PC-9 (cell line): ENCODE measurements at regions not wholly inside any gene's neighbourhood (a gene's known extent, or its start where the extent isn't known, plus 50 kb on each side); places are given as distances from the start of the nearest gene placed in this dataset.

Experiments used
- BruUV-seq: library from RNA; stranded (reverse); fragments of 400-500 nt; replicated peaks from 2 replicates; lab custom pipeline; 2021; lab: Mats Ljungman, UMichigan
- CTCF ChIA-PET: fragments of 300-600 bp; sonication (Branson Sonifier 250); formaldehyde crosslinking; loops from one replicate; lab custom pipeline; 2022; ENCODE audit warnings: antibody characterized with exemption; lab: Charles Lee
- POLR2A ChIA-PET: fragments of 300-600 bp; sonication (Branson Sonifier 250); formaldehyde crosslinking; loops from one replicate; lab custom pipeline; 2022; ENCODE audit warnings: antibody characterized with exemption; ENCODE audit not compliant: unreplicated experiment; lab: Charles Lee
- DNase-seq, 2 experiments: peaks; one replicate each; pipeline versions ENCODE4 v3.0.0 to v3.0.0-alpha.2; 2015 to 2022; ENCODE audit warnings: mixed read lengths in 1 of 2
- H2AFZ ChIP-seq: fragments of 200-600 bp; sonication (generic); 2 replicates; pipeline ENCODE4 v1.8.1; 2017; ENCODE audit warnings: antibody characterized with exemption
- H3F3A ChIP-seq: fragments of 200-600 bp; sonication (generic); 2 replicates; pipeline ENCODE4 v1.8.1; 2017; ENCODE audit warnings: antibody characterized with exemption, mild to moderate bottlenecking, low read depth; ENCODE audit not compliant: insufficient read depth
- H3K27ac ChIP-seq: fragments of 200-600 bp; sonication (generic); 2 replicates; pipeline ENCODE4 v1.6.1; 2016; ENCODE audit warnings: mixed run types
- H3K27me3 ChIP-seq: fragments of 200-600 bp; sonication (generic); 2 replicates; pipeline ENCODE4 v1.6.1; 2016; ENCODE audit warnings: low read depth, mixed run types; ENCODE audit not compliant: insufficient read depth
- H3K36me3 ChIP-seq: fragments of 200-600 bp; sonication (generic); 2 replicates; pipeline ENCODE4 v1.6.1; 2016; ENCODE audit warnings: low read depth, mixed run types
- H3K4me1 ChIP-seq: fragments of 200-600 bp; sonication (generic); replicated peaks from 2 replicates; pipeline ENCODE4 v1.6.1; 2016; ENCODE audit warnings: mixed run types; ENCODE audit not compliant: insufficient read depth
- H3K4me2 ChIP-seq: fragments of 200-600 bp; sonication (generic); 2 replicates; pipeline ENCODE4 v1.6.1; 2017; ENCODE audit warnings: mixed run types
- H3K4me3 ChIP-seq: fragments of 200-600 bp; sonication (generic); 2 replicates; pipeline ENCODE4 v1.6.1; 2016; ENCODE audit warnings: mixed run types
- H3K79me2 ChIP-seq: fragments of 200-600 bp; sonication (generic); 2 replicates; pipeline ENCODE4 v1.6.1; 2017; ENCODE audit warnings: low read depth, mixed run types
- H3K9me2 ChIP-seq: fragments of 200-600 bp; sonication (generic); 2 replicates; pipeline ENCODE4 v1.8.1; 2017; ENCODE audit warnings: mild to moderate bottlenecking; ENCODE audit not compliant: insufficient read depth
- H3K9me3 ChIP-seq: fragments of 200-600 bp; sonication (generic); 2 replicates; pipeline ENCODE4 v1.8.1; 2016; ENCODE audit warnings: low read depth; ENCODE audit not compliant: insufficient read depth
- H4K20me1 ChIP-seq: fragments of 200-600 bp; sonication (generic); 2 replicates; pipeline ENCODE4 v1.8.1; 2017; ENCODE audit not compliant: insufficient read depth
- CTCF ChIP-seq: fragments of 200-600 bp; sonication (generic); conservative IDR thresholded peaks from 2 replicates; pipeline ENCODE4 v1.6.1; 2017; ENCODE audit warnings: mixed run types, antibody characterized with exemption, mild to moderate bottlenecking, moderate library complexity
- EZH2 ChIP-seq: fragments of 200-600 bp; sonication (generic); IDR thresholded peaks from 2 replicates; pipeline ENCODE4 v1.8.0; 2017; ENCODE audit warnings: antibody characterized with exemption, low read depth
- intact Hi-C: fragments of 100-400 bp; cut with micrococcal nuclease; formaldehyde crosslinking; loops from one replicate; pipeline ENCODE4 v1.10.0; 2022; ENCODE audit not compliant: unreplicated experiment

- Histone ChIP-seq H2AFZ (no peak overlapping the region), H3K4me3 (no peak overlapping the region), H3K27ac (no peak overlapping the region), H3K27me3 (peaks cover 19% of the 10 kb centered on the region), H3K4me1 (no peaks in the 10 kb centered on the region), H3F3A (no peaks in the 10 kb centered on the region), H3K79me2 (no peaks in the 10 kb centered on the region), H3K36me3 (no peaks in the 10 kb centered on the region), H3K4me2 (no peak overlapping the region), H3K9me2 (no peaks in the 10 kb centered on the region), H3K9me3 (no peaks in the 10 kb centered on the region), H4K20me1 (no peaks in the 10 kb centered on the region)
- TF ChIP-seq EZH2 (no peak), CTCF (no peak)
- no TSS peak for BruUV-seq
- ChIA-PET POLR2A (no interaction called here), CTCF (no interaction called here)
- intact Hi-C loops = no loop called here
- no peak for DNase-seq
Measured at GRCh38 chr9:85292261-85292660, 449.5 kb downstream of the AGTPBP1 start.

GRCh38 chr9:85291266-85291665 lies 450.5 kb downstream of the AGTPBP1 start:
- CTCF ChIA-PET = no interaction called here
- intact Hi-C loops = no loop called here
- no peaks in the 10 kb centered on the region for H3K9me3 ChIP-seq
- no peak overlapping the region for H2AFZ ChIP-seq
- peaks cover 25% of the 10 kb centered on the region for H3K27me3 ChIP-seq
- H4K20me1 ChIP-seq = no peaks in the 10 kb centered on the region
- no peak for DNase-seq
- no peak overlapping the region for H3K4me3 ChIP-seq
- no peak overlapping the region for H3K27ac ChIP-seq
- no peak overlapping the region for H3K4me2 ChIP-seq
- no peaks in the 10 kb centered on the region for H3K79me2 ChIP-seq
- POLR2A ChIA-PET = no interaction called here
- H3K4me1 ChIP-seq = no peaks in the 10 kb centered on the region
- H3F3A ChIP-seq = no peaks in the 10 kb centered on the region
- H3K36me3 ChIP-seq = no peaks in the 10 kb centered on the region
- BruUV-seq = no TSS peak
- no peaks in the 10 kb centered on the region for H3K9me2 ChIP-seq
- TF ChIP-seq CTCF (no peak), EZH2 (no peak)

GRCh38 chr9:85290019-85290418 lies 451.7 kb downstream of the AGTPBP1 start:
- DNase-seq = no peak
- H3K4me2 ChIP-seq = no peak overlapping the region
- no peaks in the 10 kb centered on the region for H3K9me2 ChIP-seq
- H3K27ac ChIP-seq = no peak overlapping the region
- no peaks in the 10 kb centered on the region for H3K79me2 ChIP-seq
- no TSS peak for BruUV-seq
- no peaks in the 10 kb centered on the region for H3K4me1 ChIP-seq
- no peak overlapping the region for H3K4me3 ChIP-seq
- H3K9me3 ChIP-seq = no peaks in the 10 kb centered on the region
- intact Hi-C loops = no loop called here
- ChIA-PET CTCF (no interaction called here), POLR2A (interaction anchor here (0.7 kb wide), 1 partner anchor 14 kb away, joined by 3 read pairs; no protein-coding TSS in a partner anchor)
- peaks cover 35% of the 10 kb centered on the region for H3K27me3 ChIP-seq
- H3K36me3 ChIP-seq = no peaks in the 10 kb centered on the region
- no peaks in the 10 kb centered on the region for H3F3A ChIP-seq
- no peaks in the 10 kb centered on the region for H4K20me1 ChIP-seq
- no peak overlapping the region for H2AFZ ChIP-seq
- TF ChIP-seq CTCF = no peak
- no peak for TF ChIP-seq EZH2
